MCF 10A (cell line): ENCODE measurements at regions not wholly inside any gene's neighbourhood (a gene's known extent, or its start where the extent isn't known, plus 50 kb on each side); places are given as distances from the start of the nearest gene placed in this dataset.
"Not testable (repeated sequence)": the region's sequence is repeated elsewhere in the genome, so short reads cannot be mapped to it uniquely, and the experiment has no call there.

Source experiments
- BruUV-seq: library from RNA; stranded (reverse); fragments of 400-500 nt; replicated peaks from 2 replicates; lab custom pipeline; 2021; lab: Mats Ljungman, UMichigan
- CTCF ChIA-PET: fragments of 300-600 bp; sonication (Branson Sonifier 250); formaldehyde crosslinking; extraction: SDS; loops from one replicate; lab custom pipeline; 2021; ENCODE audit warnings: antibody characterized with exemption, inconsistent platforms; lab: Yijun Ruan, JAX
- POLR2A ChIA-PET: fragments of 300-600, 350-650 bp; sonication (Branson Sonifier 250); formaldehyde crosslinking; extraction: SDS; loops from one replicate; lab custom pipeline; 2020; ENCODE audit warnings: antibody characterized with exemption, inconsistent platforms; lab: Yijun Ruan, JAX
- DNase-seq: peaks from one replicate; pipeline ENCODE4 v3.0.0-alpha.2; 2018; ENCODE audit not compliant: unreplicated experiment
- H3K27ac Mint-ChIP-seq: one replicate; pipeline ENCODE4 v1.8.0; 2022; ENCODE audit warnings: mild to moderate bottlenecking, low read depth, mixed read lengths; ENCODE audit not compliant: unreplicated experiment
- H3K27me3 Mint-ChIP-seq: one replicate; pipeline ENCODE4 v1.8.0; 2022; ENCODE audit warnings: mixed read lengths; ENCODE audit not compliant: insufficient read depth, unreplicated experiment
- H3K36me3 Mint-ChIP-seq: one replicate; pipeline ENCODE4 v1.8.0; 2022; ENCODE audit warnings: mild to moderate bottlenecking, moderate library complexity, mixed read lengths; ENCODE audit not compliant: insufficient read depth, unreplicated experiment
- H3K4me1 Mint-ChIP-seq: one replicate; pipeline ENCODE4 v1.8.0; 2022; ENCODE audit warnings: mixed read lengths; ENCODE audit not compliant: insufficient read depth, unreplicated experiment
- H3K4me3 Mint-ChIP-seq: one replicate; pipeline ENCODE4 v1.8.0; 2022; ENCODE audit warnings: mild to moderate bottlenecking, moderate library complexity, mixed read lengths; ENCODE audit not compliant: unreplicated experiment
- H3K9me3 Mint-ChIP-seq: one replicate; pipeline ENCODE4 v1.8.0; 2022; ENCODE audit warnings: mixed read lengths; ENCODE audit not compliant: unreplicated experiment
- intact Hi-C: fragments of 100-400 bp; cut with micrococcal nuclease; formaldehyde crosslinking; loops from 2 replicates; pipeline ENCODE4 v1.14.1; 2022
- TF ChIP-seq, protein P1 (sequence below): fragments of 200-600 bp; IDR thresholded peaks from one replicate; pipeline ENCODE4 v1.8.0; 2022; ENCODE audit warnings: antibody characterized with exemption, mild to moderate bottlenecking; ENCODE audit not compliant: unreplicated experiment

DNA sequence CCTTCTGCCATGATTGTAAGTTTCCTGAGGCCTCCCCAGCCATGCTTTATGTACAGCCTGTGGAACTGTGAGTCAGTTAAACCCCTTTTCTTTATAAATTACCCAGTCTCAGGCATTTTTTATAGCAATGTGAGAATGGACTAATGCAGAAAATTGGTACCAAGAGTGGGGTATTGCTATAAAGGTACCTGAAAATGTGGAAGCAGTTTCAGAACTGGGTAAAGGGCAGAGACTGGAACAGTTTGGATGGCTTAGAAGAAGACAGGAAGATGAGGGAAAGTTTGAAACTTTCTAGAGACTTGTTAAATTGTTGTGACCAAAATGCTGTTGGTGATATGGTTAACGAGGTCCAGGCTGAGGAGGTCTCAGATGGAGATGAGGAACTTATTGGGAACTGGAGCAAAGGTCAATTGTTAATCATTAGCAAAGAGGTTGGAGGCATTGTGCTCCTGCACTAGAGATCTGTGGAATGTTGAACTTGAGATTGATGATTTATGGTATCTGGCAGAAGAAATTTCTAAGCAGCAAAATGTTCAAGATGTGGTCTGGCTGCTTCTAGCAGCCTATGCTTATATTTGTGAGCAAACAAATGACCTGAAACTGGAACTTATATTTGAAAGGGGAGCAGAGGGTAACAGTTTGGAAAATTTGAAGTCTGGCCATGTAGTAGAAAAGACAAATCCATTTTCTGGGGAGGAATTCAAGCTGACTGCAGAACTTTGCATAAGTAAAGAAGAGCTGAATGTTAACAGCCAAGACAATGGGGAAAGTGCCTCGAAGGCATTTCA is 79.0 kb upstream of the GMDS start:
- no TSS peak for BruUV-seq
- Mint-ChIP-seq H3K4me1 (no peaks in the 10 kb centered on the region), H3K4me3 (no peak overlapping the region), H3K36me3 (no peaks in the 10 kb centered on the region), H3K27ac (no peak overlapping the region), H3K9me3 (peaks cover 44% of the 10 kb centered on the region), H3K27me3 (no peaks in the 10 kb centered on the region)
- no peak for DNase-seq
- TF ChIP-seq, protein P1, sequence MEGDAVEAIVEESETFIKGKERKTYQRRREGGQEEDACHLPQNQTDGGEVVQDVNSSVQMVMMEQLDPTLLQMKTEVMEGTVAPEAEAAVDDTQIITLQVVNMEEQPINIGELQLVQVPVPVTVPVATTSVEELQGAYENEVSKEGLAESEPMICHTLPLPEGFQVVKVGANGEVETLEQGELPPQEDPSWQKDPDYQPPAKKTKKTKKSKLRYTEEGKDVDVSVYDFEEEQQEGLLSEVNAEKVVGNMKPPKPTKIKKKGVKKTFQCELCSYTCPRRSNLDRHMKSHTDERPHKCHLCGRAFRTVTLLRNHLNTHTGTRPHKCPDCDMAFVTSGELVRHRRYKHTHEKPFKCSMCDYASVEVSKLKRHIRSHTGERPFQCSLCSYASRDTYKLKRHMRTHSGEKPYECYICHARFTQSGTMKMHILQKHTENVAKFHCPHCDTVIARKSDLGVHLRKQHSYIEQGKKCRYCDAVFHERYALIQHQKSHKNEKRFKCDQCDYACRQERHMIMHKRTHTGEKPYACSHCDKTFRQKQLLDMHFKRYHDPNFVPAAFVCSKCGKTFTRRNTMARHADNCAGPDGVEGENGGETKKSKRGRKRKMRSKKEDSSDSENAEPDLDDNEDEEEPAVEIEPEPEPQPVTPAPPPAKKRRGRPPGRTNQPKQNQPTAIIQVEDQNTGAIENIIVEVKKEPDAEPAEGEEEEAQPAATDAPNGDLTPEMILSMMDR, result no peak
- intact Hi-C loops, result no loop called here
- POLR2A ChIA-PET, result no interaction called here
- CTCF ChIA-PET, result no interaction called here

- BruUV-seq, H3K9me3 Mint-ChIP-seq, H3K36me3 Mint-ChIP-seq, H3K27ac Mint-ChIP-seq, DNase-seq, CTCF ChIA-PET, POLR2A ChIA-PET, H3K4me1 Mint-ChIP-seq, H3K27me3 Mint-ChIP-seq, H3K4me3 Mint-ChIP-seq, intact Hi-C loops: not testable (repeated sequence)
These were observed 72.1 kb upstream of the GMDS start for GRCh38 chr6:2317498-2317897.

GRCh38 chr6:2314641-2315040 is 69.2 kb upstream of the GMDS start:
- CTCF ChIA-PET, result no interaction called here
- BruUV-seq, result no TSS peak
- H3K36me3 Mint-ChIP-seq, result no peaks in the 10 kb centered on the region
- TF ChIP-seq, protein P1, result no peak
- H3K27me3 Mint-ChIP-seq, result no peaks in the 10 kb centered on the region
- H3K4me3 Mint-ChIP-seq, result no peak overlapping the region
- no peak overlapping the region for H3K27ac Mint-ChIP-seq
- no peak for DNase-seq
- no peaks in the 10 kb centered on the region for H3K4me1 Mint-ChIP-seq
- H3K9me3 Mint-ChIP-seq, result peaks cover 7% of the 10 kb centered on the region
- intact Hi-C loops, result no loop called here
- POLR2A ChIA-PET, result no interaction called here

DNA sequence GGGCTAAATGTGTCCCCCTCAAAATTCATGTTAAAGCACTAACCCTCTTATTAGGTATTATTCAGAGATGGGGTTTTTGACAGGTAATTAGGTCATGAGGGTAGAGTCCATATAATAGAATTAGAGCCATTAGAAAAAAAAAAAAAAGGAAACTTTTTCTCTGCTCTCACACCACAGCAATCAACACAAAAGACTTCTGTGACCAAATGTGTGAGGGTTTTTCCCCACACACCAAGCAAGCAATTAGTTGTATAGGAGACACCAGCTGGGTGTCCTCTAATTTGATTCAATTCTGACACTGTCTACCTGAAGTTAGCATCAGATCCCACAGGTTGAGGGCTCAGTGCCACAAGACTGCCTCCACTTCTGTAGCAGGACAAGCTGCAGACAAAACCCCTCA is 64.6 kb upstream of the GMDS start:
- peaks cover 6% of the 10 kb centered on the region for H3K9me3 Mint-ChIP-seq
- no TSS peak for BruUV-seq
- intact Hi-C loops, result no loop called here
- POLR2A ChIA-PET, result no interaction called here
- H3K27me3 Mint-ChIP-seq, result no peaks in the 10 kb centered on the region
- H3K4me3 Mint-ChIP-seq, result no peak overlapping the region
- no peaks in the 10 kb centered on the region for H3K4me1 Mint-ChIP-seq
- no peak overlapping the region for H3K27ac Mint-ChIP-seq
- TF ChIP-seq, protein P1, result no peak
- no peaks in the 10 kb centered on the region for H3K36me3 Mint-ChIP-seq
- DNase-seq, result no peak
- CTCF ChIA-PET, result interaction anchor here (0.5 kb wide), 1 partner anchor 102 kb away, joined by 3 read pairs; no protein-coding TSS in a partner anchor
